ENCODE measurements at regions not wholly inside any gene's neighbourhood (a gene's known extent, or its start where the extent isn't known, plus 50 kb on each side); places are given as distances from the start of the nearest gene placed in this dataset.

DNA sequence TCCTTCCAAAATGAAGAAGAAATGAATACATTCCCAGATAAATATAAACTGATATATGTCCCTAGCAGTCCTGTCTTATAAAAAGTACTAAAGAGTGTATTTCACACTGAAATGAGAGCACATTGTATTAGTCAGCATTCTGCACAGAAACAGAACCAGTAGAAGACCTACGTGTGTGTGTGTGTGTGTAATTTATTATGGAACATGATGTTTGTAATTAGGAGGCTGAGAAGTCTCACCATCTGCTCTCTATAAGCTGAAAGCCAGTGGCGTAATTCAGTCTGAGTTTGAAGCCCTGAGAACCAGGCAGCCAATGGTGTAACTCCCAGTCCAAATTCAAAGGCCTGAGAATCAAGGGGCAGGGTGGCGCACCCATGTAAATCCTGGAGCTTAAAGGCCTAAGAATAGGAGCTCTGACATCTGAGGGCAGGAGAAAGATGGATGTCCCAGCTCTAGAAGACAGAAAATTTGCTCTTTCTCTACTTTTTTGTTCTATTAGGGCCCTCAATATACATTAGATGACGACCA is 146.5 kb upstream of the LYPLAL1 start:
- no peak for TF ChIP-seq CTCF (IDR thresholded peaks at IDR 0.05; ENCODE audit: insufficient read depth, low read length)
- no peak overlapping the region for H3K4me3 ChIP-seq (ENCODE audit: low read depth, low read length)
- DNase-seq (ENCODE audit: low read depth): no peak

DNA sequence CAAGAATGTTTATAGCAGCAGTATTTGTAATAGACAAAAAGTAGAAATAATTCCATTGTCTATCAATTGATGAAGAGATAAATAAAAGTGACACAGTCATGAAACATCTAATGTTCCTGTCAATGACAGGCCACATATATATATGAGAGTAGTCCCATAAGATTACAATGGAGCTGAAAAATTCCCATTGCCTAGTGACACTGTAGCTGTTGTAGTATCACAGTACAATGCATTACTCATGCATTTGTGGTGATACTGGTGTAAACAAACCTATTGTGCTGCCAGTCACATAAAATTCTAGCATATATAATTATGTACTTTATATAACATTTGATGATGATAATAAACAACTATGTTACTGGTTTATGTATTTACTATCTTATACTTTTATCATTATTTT is 141.9 kb upstream of the LYPLAL1 start:
- H3K4me3 ChIP-seq (ENCODE audit: low read depth, low read length): no peak overlapping the region
- no peak for TF ChIP-seq CTCF (IDR thresholded peaks at IDR 0.05; ENCODE audit: insufficient read depth, low read length)
- peak; percentile 14 for DNase-seq (ENCODE audit: low read depth)

DNA sequence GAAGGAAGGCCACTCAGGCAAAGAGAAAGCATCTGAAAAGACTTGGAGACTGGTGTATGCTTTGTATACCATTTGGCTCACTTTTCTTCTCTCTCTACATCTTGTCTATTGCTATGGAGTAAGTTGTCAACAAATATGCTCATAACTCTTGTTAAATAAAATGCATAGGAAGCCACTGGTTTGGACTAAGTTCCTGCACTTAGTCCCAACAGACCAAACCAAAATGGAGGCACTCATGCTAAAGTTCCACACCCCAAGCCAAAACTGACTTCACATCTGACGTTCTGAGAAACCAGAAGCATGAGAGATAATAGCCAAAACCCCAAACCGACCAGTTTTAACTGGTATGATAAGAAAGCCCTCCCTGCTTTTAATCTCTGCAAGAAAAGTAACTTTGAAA is 135.3 kb upstream of the LYPLAL1 start:
- DNase-seq (ENCODE audit: low read depth): no peak

GRCh38 chr1:219039017-219039681 is 134.5 kb upstream of the LYPLAL1 start:
- no peak for DNase-seq (ENCODE audit: low read depth)
- H3K4me3 ChIP-seq (ENCODE audit: low read depth, low read length): no peak overlapping the region
- TF ChIP-seq CTCF (IDR thresholded peaks at IDR 0.05; ENCODE audit: insufficient read depth, low read length): no peak

More for the DNA sequence above, 135.3 kb upstream of the LYPLAL1 start:
- no peak for TF ChIP-seq CTCF (IDR thresholded peaks at IDR 0.05; ENCODE audit: insufficient read depth, low read length)
- H3K4me3 ChIP-seq (ENCODE audit: low read depth, low read length): no peak overlapping the region

DNA sequence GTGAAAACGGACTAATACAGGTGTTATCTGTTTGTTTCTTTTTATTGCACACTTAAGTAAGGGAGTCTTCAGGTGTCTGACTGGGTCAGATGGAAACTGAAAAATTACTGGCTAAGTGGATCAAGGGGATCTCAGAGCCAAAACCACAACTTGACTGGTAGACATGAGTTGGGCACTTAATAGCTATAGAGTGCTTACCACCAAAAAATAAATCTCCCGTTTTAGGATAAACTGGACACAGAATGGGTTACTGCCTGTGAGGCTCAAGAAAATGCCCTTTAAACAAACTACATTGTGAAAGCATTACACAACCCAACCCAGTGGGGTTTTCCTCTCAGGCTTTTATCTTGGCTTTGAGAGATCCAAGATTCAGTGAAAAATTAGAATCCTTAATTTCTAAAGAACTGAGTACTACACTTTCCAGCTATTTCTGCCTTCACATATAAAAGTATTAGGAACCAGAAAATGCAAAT is 134.0 kb upstream of the LYPLAL1 start:
- TF ChIP-seq CTCF (IDR thresholded peaks at IDR 0.05; ENCODE audit: insufficient read depth, low read length): no peak
- H3K4me3 ChIP-seq (ENCODE audit: low read depth, low read length): no peak overlapping the region
- DNase-seq (ENCODE audit: low read depth): peak; percentile 72

DNA sequence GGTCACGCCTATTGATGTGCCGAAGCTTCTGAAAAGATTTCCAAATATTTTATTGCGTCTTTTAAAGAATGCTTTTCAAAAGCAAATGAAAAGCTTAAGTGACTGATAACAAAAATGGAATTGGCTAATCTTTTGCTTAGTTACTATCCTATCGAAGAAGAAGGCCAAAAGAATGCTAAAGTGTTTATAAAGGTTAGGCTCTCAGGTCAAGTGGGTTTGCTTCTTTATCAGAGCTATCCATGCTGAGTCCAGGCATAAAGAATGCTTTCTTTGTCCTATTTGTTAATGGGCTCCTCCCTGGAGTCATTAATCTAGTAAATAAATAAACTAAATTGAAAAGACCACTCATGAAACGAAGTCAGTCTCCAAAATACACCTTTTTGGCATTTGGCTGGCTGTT is 133.4 kb upstream of the LYPLAL1 start:
- no peak for DNase-seq (ENCODE audit: low read depth)
- no peak overlapping the region for H3K4me3 ChIP-seq (ENCODE audit: low read depth, low read length)
- no peak for TF ChIP-seq CTCF (IDR thresholded peaks at IDR 0.05; ENCODE audit: insufficient read depth, low read length)

Measured in fibroblast of the aortic adventitia (primary cell).